HG03354 (cell line): ENCODE measurements at regions not wholly inside any gene's neighbourhood (a gene's known extent, or its start where the extent isn't known, plus 50 kb on each side); places are given as distances from the start of the nearest gene placed in this dataset.

Experiments used
- ATAC-seq: cut with Tn5 transposase; IDR thresholded peaks from one replicate; pipeline ENCODE4 v1.9.1; 2021; ENCODE audit warnings: mild to moderate bottlenecking; ENCODE audit not compliant: unreplicated experiment, poor library complexity, severe bottlenecking

- no peak for ATAC-seq
Measured at GRCh38 chr1:10892138-10893065, 96.0 kb upstream of the CASZ1 start.

- no peak for ATAC-seq
Measured at GRCh38 chr1:10895621-10896020, 99.2 kb upstream of the CASZ1 start.

- no peak for ATAC-seq
Measured at GRCh38 chr1:10896673-10897072, 100.2 kb upstream of the CASZ1 start.

GRCh38 chr1:10897321-10897980, 101.0 kb upstream of the CASZ1 start:
- ATAC-seq, result no peak

GRCh38 chr1:10897981-10898728, 101.7 kb upstream of the CASZ1 start:
- no peak for ATAC-seq

GRCh38 chr1:10898921-10899320, 102.5 kb upstream of the CASZ1 start:
- ATAC-seq, result no peak

- ATAC-seq, result no peak
Measured at GRCh38 chr1:10899490-10900250, 103.2 kb upstream of the CASZ1 start.

- ATAC-seq, result no peak
Measured at GRCh38 chr1:10900251-10900651, 103.8 kb upstream of the CASZ1 start.

- ATAC-seq, result no peak
Measured at GRCh38 chr1:10900691-10901090, 104.2 kb upstream of the CASZ1 start.

GRCh38 chr1:10901091-10901890, 104.8 kb upstream of the CASZ1 start:
- no peak for ATAC-seq

GRCh38 chr1:10901891-10902805, 105.7 kb upstream of the CASZ1 start:
- no peak for ATAC-seq

GRCh38 chr1:10903421-10903820, 107.0 kb upstream of the CASZ1 start:
- ATAC-seq, result no peak

GRCh38 chr1:10903821-10904220, 107.4 kb upstream of the CASZ1 start:
- no peak for ATAC-seq

- no peak for ATAC-seq
Measured at GRCh38 chr1:10904396-10905358, 107.8 kb upstream of the TARDBP start.

- ATAC-seq, result no peak
Measured at GRCh38 chr1:10905841-10906655, 106.4 kb upstream of the TARDBP start.

GRCh38 chr1:10906866-10907519, 105.5 kb upstream of the TARDBP start:
- ATAC-seq, result no peak
